GM19239 (cell line): ENCODE measurements at regions not wholly inside any gene's neighbourhood (a gene's known extent, or its start where the extent isn't known, plus 50 kb on each side); places are given as distances from the start of the nearest gene placed in this dataset.

Source experiments
- DNase-seq: peaks from one replicate; pipeline ENCODE4 v3.0.0; 2011; ENCODE audit warnings: low spot score; ENCODE audit not compliant: insufficient read length
- FAIRE-seq: peaks from 2 replicates; lab custom pipeline; 2011; peaks lifted over from hg19 to GRCh38; lab: Jason Lieb, UNC

DNA sequence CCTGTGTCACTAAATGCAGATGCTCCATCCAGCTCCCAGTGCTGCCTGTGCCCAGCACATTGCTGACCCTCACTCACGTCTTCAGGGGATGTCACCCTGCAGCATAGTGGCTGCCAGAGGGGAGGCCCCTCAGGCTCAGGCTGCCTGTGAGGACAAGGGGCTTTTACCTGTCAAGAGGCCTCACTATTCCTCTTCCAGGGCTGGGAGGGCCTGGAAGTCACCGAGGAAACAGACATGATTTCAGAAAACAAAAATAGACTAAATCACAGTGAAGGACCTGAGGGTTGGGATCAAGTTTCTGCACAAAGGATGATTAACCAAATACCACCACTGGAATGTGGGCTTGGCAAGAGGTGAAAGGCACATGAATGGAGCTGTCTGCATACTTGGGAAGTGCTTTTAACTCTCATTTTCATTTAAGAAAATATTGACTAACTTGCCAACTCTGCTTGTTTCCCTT is 1202.3 kb downstream of the BCL11B start:
- no peak for FAIRE-seq

DNA sequence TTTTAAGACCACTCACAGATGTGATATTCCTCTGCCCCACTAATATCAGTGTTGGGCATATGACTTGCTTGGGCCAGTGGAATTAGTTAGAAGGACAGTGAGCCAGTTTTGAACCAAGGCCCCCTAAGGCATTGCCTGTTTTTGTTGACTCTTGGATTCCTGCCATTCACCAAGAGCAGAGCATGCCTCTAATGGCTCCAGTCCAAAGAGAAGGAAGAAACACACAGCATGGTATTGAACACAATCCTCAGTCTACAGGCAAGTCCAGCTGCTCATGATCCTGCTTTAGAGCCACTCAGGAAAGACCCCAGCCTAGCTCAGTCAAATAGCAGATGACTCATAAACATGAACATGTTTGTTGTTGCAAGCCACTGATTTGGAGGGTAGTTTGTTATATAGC is 1201.5 kb downstream of the BCL11B start:
- FAIRE-seq (no peak), DNase-seq (no peak)

More for the DNA sequence above, 1202.3 kb downstream of the BCL11B start:
- no peak for DNase-seq

DNA sequence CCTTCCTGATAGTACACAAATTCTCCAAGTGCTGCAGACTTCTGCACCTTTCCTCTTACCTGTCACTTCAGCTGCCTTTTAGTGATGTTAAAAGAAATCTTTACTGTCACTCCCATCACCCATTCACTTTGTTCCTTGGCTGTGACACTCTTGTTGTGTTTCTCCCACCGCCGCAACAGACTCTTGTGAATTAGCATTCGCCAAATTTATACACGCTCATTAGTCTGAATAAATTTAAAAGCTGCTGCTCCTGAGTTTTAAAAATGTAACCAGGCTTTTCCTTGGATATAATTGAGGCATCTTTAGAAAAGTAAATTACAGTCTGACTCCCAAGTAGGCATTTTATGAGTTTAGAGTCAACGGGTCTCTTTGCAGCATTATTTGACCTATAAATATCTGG is 1197.9 kb downstream of the BCL11B start:
- FAIRE-seq = no peak

DNA sequence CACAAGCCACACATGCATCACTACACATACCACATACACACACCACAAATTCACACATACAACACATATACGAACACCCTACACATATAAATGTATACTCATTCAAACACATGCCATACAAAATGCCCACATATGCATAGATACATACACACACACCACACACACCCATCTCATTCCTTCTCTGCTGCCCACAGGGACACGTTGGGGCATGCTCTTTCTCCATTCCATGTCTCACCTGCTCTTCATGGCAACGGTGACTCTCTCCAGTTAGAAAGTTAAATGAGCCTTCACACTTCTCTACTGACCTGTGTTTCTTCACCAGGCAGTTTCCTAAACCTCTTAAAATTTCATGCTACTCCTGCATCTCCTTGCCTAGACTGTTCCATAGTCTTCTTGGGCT is 1194.8 kb downstream of the BCL11B start:
- DNase-seq (no peak), FAIRE-seq (no peak)

More for the DNA sequence above, 1197.9 kb downstream of the BCL11B start:
- DNase-seq = no peak

DNA sequence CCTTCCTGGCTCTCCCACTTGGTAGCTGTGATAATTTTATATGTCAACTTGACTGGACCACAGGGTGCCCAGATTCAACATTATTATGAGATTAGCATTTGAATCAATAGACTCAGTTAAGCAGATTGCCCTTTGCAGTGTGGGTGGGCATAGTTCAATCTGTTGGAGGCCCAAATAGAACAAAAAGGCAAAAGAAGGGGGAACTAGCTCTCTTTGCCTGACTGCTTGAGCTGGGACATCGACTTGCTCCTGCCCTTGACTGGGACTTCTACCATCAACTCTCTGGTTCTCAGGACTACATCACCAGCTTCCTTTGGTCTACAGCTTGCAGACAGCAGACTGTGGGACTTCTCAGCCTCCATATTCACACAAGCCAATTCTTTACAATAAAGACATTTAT is 1189.2 kb downstream of the BCL11B start:
- FAIRE-seq (no peak), DNase-seq (no peak)

DNA sequence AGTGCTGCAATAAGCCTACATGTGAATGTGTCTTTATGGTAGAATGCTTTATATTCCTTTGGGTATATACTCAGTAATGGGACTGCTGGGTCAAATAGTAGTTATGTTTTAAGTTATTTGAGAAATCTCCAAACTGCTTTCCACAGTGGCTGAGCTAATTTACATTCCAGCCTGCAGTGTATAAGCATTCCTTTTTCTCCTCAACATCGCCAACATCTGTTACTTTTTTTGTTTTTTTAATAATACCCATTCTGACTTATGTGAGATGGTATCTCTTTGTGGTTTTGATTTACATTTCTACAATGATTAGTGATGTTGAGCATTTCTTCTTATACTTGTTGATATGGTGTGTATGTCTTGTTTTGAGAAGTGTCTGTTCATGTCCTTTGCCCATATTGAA is 1186.2 kb downstream of the BCL11B start:
- DNase-seq (no peak), FAIRE-seq (no peak)

DNA sequence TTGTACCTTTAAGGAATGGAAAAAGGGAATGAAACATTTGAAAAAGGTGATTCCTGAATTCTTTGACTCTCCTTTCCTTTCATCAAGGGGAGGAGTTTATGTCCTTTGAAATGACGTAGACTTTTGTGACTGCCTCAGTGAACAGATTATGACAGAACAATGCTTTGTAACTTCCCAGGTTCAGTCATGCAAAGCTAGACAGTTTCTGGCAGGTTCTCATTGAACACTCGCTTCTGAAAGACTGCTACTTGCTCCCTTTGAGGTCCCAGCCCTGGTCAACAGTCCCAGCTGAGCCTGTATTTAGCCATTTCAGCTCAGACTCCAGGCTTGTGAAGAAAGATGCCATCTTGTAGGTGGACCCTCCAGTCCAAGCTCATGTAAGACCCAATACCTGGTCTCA is 1178.9 kb downstream of the BCL11B start:
- DNase-seq = no peak
- FAIRE-seq = no peak

DNA sequence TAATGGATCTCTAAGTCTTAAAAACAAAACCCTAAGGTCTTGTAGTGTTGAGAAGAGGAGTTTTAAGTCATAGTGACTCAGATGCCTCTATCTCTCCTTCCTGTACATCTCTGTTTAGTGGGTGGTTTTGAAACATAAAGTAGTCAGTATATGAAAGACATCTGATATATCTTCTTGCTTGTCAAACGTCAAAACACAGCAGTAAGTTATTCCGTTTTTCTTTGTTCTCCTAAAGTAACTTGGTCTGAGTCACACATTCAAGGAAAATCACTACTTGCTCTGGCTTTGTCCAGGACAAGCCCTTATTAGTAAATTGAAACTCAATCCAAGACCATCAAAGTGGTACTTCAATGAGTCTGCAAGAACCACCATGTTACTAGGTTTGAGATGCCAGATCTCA is 1172.5 kb downstream of the BCL11B start:
- no peak for DNase-seq
- FAIRE-seq = no peak

DNA sequence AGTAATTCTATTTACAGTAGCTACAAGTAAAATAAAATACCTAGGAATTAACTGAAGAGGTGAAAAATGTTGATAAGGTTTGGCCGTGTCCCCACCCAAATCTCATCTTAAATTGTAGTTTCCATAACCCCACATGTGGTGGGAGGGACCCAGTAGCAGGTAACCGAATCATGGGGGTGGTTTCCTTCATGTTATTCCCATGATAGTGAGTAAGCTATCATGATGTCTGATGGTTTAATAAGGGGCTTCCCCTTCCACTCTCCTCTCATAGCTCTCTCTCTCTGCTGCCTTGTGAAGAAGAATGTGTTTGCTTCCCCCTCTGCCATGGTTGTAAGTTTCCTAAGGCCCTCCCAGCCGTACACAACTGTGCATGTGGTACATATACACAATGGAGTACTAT is 1170.7 kb downstream of the BCL11B start:
- FAIRE-seq = no peak

DNA sequence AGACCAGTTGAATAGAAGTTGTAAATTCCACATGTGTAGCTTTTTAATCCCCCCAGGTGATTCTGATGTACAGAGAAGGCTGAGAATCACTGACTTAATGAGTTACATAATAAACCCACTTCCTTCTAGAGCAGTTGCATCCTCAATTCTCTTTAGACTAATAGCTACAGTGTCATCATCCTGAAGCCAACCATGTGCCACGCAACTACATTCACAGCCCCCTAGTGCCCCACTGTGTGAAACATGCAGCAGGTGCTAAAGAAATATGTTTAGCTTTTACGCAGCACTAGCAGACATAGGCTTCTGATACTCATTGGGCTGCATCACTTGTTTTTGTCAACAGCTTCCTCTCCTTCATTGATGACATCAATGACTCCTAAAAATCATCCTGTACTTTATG is 1168.3 kb downstream of the BCL11B start:
- DNase-seq (no peak), FAIRE-seq (no peak)

More for the DNA sequence above, 1170.7 kb downstream of the BCL11B start:
- no peak for DNase-seq

DNA sequence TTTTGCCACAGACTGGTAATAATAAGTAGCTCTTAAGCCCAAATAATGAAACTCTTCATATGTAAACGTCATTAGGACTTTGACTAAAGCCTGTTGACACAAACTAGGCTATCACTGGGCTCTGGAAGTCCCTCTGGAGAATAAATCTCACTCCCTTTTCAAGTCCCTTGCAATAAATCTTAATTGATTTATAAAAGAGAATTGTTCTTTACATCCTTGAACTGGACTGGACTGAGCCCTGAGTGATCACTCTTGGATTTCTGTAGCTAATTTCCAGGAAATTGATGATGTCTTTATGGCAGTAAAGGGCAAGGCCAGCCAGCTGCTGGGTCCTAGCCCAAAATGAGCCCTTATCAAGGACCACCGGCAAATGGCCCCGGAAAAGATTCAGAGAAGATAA is 1162.7 kb downstream of the BCL11B start:
- DNase-seq (no peak), FAIRE-seq (no peak)

DNA sequence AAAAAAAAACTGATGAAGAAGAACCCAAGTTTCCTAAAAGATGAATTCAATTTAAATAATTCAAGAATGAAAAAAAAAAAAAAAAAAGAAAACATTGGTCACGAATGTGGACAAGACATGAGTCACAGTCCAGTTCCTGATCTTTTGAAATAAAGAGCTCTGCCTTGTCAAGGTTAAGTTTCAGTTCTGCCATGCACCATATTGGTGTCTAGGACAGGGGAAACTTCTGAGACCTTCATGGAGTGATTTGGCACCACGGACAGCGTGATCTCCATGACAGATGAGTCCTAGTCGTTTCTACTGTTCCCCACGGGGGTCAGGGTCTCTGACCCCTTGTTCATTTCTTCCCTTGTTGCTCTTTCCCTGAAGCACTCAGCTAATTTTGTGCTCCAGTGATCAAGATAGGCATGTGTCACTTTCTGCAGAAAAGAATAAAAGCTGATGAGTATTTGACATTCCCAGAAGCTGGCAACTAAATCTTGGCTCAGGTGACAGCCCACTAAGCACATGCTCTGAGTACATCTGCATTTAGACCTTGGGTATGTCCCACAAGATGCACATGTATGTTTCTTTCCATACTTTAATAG is 1159.7 kb downstream of the BCL11B start:
- FAIRE-seq = no peak
- no peak for DNase-seq

DNA sequence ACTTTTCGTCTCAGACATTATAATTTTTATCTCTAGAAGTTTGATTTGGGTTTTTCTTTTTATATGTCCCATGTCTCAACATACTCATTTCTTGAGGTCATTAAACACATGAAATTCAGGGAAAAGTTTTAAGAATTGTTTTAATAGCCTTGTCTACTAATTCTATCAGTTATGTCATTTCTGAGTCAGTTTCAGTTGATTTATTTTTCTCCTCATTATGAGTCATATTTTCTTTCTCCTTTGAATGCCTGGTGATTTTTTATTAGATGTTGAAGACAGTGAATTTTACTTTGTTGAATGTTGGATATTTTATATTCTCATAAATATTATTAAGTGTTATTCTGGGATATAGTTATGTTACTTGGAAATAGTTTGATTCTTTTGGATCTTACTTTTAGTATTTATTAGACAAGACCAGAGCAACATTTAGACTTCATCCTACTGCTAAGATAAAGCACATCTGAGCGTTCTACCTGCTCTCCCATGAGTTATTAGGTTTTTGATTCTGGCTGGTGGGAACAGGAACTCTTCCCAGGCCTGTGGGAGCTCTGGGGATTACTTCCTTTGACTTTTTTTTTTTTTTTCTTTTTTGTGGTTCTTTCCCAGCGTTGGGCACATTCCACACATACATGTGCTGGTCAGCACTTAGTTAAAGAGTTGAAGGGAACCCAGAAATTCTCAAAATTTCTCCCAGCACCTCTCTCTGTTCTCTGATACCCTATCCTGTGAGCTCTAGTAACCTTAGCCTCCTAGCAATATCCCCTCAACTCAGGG is 1157.7 kb downstream of the BCL11B start:
- FAIRE-seq = no peak
- no peak for DNase-seq

DNA sequence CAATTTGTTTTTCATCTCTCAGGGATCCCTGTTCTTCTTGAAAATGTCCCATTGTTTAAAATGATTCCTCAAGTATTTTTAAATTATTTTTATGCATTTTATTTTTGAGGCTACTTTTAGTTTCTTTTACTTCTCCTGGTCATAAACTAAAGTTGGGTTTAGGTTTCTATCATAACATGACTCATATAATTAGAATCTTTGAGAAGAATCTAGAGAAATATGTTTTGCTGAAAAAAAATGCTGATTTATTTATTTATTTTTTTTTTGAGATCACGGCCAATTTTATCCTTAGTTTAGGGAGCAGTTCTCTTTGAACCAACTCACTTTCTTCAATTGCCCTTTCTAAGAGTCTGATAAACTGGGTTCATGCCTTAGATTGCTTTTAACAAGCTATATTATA is 1157.1 kb downstream of the BCL11B start:
- FAIRE-seq = no peak
- DNase-seq = no peak

DNA sequence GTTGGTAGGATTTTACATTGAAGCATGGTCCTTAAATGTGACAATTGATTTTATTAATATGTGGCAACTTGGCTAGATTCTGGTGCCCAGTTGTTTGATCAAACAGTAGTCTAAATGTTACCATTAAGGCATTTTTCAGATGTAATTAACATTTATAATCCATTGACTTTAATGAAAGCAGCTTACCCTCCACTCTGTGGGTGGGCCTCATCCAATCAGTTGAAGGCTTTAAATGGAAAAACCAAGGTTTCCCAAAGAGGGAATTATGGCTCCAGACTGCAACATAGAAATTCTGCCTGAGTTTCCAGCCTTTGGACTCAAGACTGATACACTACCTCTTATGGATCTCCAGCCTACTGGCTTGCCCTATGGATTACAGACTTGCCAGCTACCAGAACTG is 1153.2 kb downstream of the BCL11B start:
- no peak for FAIRE-seq
- no peak for DNase-seq

DNA sequence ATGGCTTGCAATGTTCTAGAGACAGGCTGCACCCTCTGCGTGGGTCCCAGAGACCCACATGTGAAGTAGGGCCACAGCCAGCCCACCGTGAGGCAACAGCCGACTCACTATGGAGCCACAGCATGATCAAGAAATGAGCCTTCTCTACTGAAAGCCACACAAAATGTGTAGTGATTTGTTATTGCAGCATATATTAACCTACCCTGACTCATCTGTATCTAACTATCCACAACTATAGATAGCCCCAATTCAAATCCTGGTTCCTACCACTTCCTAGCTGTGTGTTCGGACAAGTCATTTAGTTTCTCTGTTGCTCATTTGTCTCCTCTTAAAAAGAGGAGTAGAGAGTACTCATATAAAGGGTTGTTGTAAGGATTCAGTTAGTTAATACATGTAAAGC is 1152.3 kb downstream of the BCL11B start:
- FAIRE-seq = no peak

DNA sequence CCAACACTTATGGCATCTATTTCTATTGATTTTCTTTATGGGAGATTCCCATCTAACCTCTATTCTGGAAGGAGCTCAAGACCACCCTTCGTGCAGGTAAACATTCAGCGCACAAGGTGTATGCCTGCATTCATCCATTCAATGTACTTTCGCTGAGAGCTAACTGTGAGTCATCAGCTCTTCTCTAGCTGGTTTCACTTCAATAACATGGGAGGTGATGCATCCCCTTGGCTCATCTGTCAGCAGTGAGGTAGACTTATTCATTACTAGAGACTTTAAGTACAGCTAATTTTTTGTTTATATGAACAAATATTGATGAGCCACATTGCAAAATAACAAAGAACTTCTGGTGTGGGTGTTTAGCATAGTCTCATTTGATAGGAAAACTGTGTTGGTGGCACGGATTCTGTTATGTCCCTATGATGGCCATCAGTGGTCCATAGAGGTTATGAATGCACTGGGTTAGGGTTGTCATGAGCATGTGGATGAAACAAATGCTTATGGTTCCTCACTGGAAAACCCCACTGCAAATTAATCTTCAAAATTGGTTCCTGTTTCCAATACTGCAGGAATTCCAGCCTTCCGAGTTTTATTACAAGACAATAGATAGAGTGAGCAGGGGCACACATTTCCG is 1151.0 kb downstream of the BCL11B start:
- DNase-seq (no peak), FAIRE-seq (no peak)

More for the DNA sequence above, 1152.3 kb downstream of the BCL11B start:
- DNase-seq = no peak

DNA sequence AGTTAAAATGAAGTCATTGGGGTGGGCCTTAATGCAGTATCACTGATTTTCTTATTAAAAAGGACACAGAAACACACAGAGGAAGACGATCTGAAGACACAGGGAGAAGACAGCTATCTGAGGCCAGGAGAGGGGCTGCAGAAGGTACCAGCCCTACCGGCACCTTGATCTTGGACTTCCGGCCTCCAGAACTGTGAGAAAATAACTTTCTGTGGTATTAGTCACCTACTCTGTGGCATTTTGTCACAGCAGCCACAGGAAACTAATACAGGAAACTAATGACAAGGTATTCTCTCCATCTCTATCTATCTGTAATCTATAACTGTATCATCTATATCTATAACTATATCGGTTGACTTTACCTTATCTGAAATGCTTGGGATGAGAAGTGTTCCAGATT is 1149.5 kb downstream of the BCL11B start:
- FAIRE-seq = no peak
- no peak for DNase-seq

DNA sequence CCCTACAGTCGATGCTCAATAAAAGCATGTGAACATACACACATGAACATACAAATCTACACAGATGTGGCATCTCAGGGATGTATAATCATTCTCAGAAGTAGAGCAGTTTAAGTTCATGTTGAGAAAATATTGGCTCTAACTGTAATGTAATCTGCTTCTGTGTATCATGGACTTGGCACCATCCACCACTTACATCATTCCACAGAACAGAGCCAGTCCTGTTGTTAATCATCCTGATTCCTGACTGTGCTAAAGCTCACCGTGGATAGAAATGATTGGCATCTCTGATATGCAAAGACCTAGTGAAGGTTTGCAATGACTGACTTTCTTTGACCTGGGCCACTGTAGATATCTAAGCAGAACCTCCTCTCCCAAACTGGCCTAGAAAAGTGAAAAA is 1141.3 kb downstream of the BCL11B start:
- no peak for DNase-seq
- FAIRE-seq = no peak

DNA sequence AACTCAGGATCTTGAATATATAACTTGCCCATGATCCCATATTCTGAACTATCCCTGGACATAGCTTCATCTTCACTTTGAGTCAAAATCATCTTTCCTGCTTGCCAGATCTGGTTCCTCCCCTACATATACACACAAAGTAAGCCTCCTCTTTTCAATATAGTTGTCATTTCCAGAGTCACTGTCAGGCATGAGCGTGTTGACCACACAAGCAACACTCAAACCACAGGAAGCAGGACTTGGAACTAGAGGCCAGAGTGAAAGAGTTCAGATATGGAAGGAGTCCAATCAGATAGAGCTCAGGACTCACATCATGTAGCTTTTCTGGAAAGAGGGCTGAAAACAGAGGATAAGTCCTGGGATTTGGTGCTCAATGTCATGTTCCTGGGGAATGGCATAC is 1140.6 kb downstream of the BCL11B start:
- DNase-seq = no peak
- FAIRE-seq = no peak

DNA sequence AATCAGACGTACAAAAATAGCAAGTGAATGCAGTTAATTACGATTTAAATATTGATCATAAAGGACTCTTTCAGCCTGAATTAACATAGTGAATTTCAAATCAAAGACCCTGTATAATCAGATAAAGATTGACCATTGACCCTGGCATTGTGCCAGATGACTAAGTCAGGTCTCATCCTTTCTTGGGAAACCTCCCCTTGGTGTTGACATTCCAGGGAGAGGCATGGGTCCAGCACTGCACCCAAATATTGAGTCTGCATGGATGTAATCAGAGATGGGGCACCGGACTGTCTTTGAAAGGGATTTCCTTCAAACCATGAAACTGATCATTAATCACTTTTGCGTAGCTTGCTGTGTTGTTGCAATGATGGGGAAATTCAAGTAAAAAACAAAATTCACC is 1138.2 kb downstream of the BCL11B start:
- DNase-seq (no peak), FAIRE-seq (no peak)
